ENCODE measurements at regions not wholly inside any gene's neighbourhood (a gene's known extent, or its start where the extent isn't known, plus 50 kb on each side); places are given as distances from the start of the nearest gene placed in this dataset.

DNA sequence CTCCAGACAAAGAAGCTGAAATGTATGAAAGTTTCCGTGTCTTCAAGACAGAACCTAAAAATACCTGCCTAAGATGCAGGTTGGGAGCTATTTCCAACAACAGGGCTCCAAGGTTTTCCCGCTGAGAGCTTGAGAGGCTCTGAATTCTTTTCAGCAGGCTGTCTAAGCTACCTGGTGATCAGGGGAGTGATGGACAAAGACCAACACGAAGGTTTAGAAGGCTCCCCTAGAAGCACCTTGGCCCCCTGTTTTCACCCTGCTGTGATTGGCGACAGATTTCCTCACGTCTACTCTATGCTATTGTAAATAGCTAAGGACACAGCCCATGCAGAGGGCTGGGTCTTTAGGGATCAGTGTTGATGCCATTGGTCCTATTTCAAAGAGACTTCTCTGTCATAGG lies 275.2 kb upstream of the SALL1 start:
- Histone ChIP-seq H2AK5ac (ENCODE audit: low read depth, low read length) (no peak overlapping the region), H3K36me3 (ENCODE audit: control insufficient read depth, insufficient read depth, low read length) (no peaks in the 10 kb centered on the region), H3K27me3 (ENCODE audit: control insufficient read depth, insufficient read depth, low read length) (no peaks in the 10 kb centered on the region), H2AK9ac (replicated peaks; ENCODE audit: low read depth, low read length, poor library complexity) (no peak overlapping the region), H4K20me1 (ENCODE audit: insufficient read depth, low read length) (no peaks in the 10 kb centered on the region), H3K14ac (replicated peaks; ENCODE audit: low read depth, low read length) (no peak overlapping the region), H3K4ac (ENCODE audit: low read depth, low read length) (no peak overlapping the region), H3K23ac (ENCODE audit: low read depth, low read length) (no peak overlapping the region), H4K91ac (ENCODE audit: insufficient read depth, low read depth, low read length) (no peak overlapping the region), H3K56ac (ENCODE audit: extremely low read depth, insufficient read depth, low read length) (no peak overlapping the region), H3K4me3 (ENCODE audit: insufficient read depth, low read depth, low read length) (no peak overlapping the region), H2BK20ac (ENCODE audit: low read depth, low read length) (no peak overlapping the region), H3K4me1 (ENCODE audit: control insufficient read depth, insufficient read depth, low read length) (peaks cover 3% of the 10 kb centered on the region; the same call in 1 of the 2 replicates), H2BK5ac (ENCODE audit: low read depth, low read length, poor library complexity, severe bottlenecking) (no peak overlapping the region), H3K79me1 (ENCODE audit: low read depth in 1 of 2, low read length in 2 of 2) (no peaks in the 10 kb centered on the region), H2BK120ac (ENCODE audit: low read depth, low read length) (no peak overlapping the region), H3K9me1 (ENCODE audit: insufficient read depth, low read length) (no peaks in the 10 kb centered on the region; the same call in 1 of the 2 replicates), H4K8ac (ENCODE audit: low read depth in 2 of 2, low read length in 2 of 2) (no peak overlapping the region), H3K27ac (ENCODE audit: insufficient read depth, low read length) (no peak overlapping the region), H3K9me3 (ENCODE audit: control insufficient read depth, insufficient read depth, low read length) (no peaks in the 10 kb centered on the region), H4K5ac (ENCODE audit: low read depth, low read length) (no peak overlapping the region), H3K18ac (ENCODE audit: low read depth, low read length) (no peak overlapping the region), H3K9ac (ENCODE audit: low read depth, low read length) (no peak overlapping the region), H2BK15ac (ENCODE audit: low read depth, low read length) (no peak overlapping the region), H3K4me2 (ENCODE audit: low read depth, low read length) (no peak overlapping the region), H2AFZ (replicated peaks; ENCODE audit: low read length, poor library complexity) (no peak overlapping the region)
- no peak for ATAC-seq (ENCODE audit: low read depth)
- dilution Hi-C loops (cut with HindIII; ENCODE audit: low sequenced_read_pairs, unreplicated experiment) (no loop called here), in situ Hi-C loops (cut with MboI; ENCODE audit: low sequenced_read_pairs) (no loop called here), intact Hi-C loops (cut with micrococcal nuclease) (no loop called here)
- TF ChIP-seq NFE2L2 (IDR thresholded peaks at IDR 0.05; ENCODE audit: low read depth, low read length) = no peak
- TF ChIP-seq MXI1 (IDR thresholded peaks at IDR 0.05; ENCODE audit: borderline replicate concordance, low read depth, low read length) = no peak
- TF ChIP-seq MAFK (IDR thresholded peaks at IDR 0.05; ENCODE audit: low read depth, low read length) = no peak
- TF ChIP-seq SMC3 (IDR thresholded peaks at IDR 0.05; ENCODE audit: low read depth, low read length) = no peak
- no peak for TF ChIP-seq CEBPB (IDR thresholded peaks at IDR 0.05; ENCODE audit: low read depth, low read length)
- no peak for TF ChIP-seq RFX5 (IDR thresholded peaks at IDR 0.05; ENCODE audit: low read depth, low read length)
- TF ChIP-seq, protein P1, sequence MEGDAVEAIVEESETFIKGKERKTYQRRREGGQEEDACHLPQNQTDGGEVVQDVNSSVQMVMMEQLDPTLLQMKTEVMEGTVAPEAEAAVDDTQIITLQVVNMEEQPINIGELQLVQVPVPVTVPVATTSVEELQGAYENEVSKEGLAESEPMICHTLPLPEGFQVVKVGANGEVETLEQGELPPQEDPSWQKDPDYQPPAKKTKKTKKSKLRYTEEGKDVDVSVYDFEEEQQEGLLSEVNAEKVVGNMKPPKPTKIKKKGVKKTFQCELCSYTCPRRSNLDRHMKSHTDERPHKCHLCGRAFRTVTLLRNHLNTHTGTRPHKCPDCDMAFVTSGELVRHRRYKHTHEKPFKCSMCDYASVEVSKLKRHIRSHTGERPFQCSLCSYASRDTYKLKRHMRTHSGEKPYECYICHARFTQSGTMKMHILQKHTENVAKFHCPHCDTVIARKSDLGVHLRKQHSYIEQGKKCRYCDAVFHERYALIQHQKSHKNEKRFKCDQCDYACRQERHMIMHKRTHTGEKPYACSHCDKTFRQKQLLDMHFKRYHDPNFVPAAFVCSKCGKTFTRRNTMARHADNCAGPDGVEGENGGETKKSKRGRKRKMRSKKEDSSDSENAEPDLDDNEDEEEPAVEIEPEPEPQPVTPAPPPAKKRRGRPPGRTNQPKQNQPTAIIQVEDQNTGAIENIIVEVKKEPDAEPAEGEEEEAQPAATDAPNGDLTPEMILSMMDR (conservative IDR thresholded peaks at IDR 0.05; ENCODE audit: low read depth, low read length) = no peak
- TF ChIP-seq, protein P2, sequence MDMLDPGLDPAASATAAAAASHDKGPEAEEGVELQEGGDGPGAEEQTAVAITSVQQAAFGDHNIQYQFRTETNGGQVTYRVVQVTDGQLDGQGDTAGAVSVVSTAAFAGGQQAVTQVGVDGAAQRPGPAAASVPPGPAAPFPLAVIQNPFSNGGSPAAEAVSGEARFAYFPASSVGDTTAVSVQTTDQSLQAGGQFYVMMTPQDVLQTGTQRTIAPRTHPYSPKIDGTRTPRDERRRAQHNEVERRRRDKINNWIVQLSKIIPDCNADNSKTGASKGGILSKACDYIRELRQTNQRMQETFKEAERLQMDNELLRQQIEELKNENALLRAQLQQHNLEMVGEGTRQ (IDR thresholded peaks at IDR 0.05; ENCODE audit: low read depth, low read length) = no peak
- BruUV-seq (replicated peaks) = no TSS peak
- WGBS, 2 experiments (ENCODE audit: extremely low coverage in 2 of 2, insufficient read length in 1 of 2) = 40% methylated on average over 1 of the region's 5 CpGs; no CpG with 5 or more reads in 1 of the 2 experiments
- DNase-seq = no peak
- POLR2A ChIA-PET (ENCODE audit: unreplicated experiment) = no interaction called here
- CTCF ChIA-PET = interaction anchor here (1.0 kb wide), 1 partner anchor 20 kb away, joined by 5 read pairs; no protein-coding TSS in a partner anchor

All from IMR-90 (cell line).